ENCODE measurements at regions not wholly inside any gene's neighbourhood (a gene's known extent, or its start where the extent isn't known, plus 50 kb on each side); places are given as distances from the start of the nearest gene placed in this dataset.

- no peak overlapping the region for H2AFZ ChIP-seq (ENCODE audit: low read length)
- CTCF ChIA-PET = no interaction called here
- H3K9ac ChIP-seq (ENCODE audit: low read length) = no peak overlapping the region
- H3K27ac ChIP-seq (ENCODE audit: low read length) = no peak overlapping the region
- POLR2A ChIA-PET (ENCODE audit: unreplicated experiment) = no interaction called here
- H3K9me2 ChIP-seq (replicated peaks; ENCODE audit: low read length) = no peaks in the 10 kb centered on the region
- DNase-seq = no peak
- no TSS peak for BruUV-seq (replicated peaks)
- no peaks in the 10 kb centered on the region for H3F3A ChIP-seq (ENCODE audit: low read length, unreplicated experiment)
- no peak overlapping the region for H3K4me2 ChIP-seq (ENCODE audit: low read length)
- no peaks in the 10 kb centered on the region for H3K79me2 ChIP-seq (ENCODE audit: low read length)
- no peaks in the 10 kb centered on the region for H3K36me3 ChIP-seq (ENCODE audit: low read depth, low read length)
- no peak overlapping the region for H3K4me3 ChIP-seq (ENCODE audit: low read length)
- TF ChIP-seq, protein P1, sequence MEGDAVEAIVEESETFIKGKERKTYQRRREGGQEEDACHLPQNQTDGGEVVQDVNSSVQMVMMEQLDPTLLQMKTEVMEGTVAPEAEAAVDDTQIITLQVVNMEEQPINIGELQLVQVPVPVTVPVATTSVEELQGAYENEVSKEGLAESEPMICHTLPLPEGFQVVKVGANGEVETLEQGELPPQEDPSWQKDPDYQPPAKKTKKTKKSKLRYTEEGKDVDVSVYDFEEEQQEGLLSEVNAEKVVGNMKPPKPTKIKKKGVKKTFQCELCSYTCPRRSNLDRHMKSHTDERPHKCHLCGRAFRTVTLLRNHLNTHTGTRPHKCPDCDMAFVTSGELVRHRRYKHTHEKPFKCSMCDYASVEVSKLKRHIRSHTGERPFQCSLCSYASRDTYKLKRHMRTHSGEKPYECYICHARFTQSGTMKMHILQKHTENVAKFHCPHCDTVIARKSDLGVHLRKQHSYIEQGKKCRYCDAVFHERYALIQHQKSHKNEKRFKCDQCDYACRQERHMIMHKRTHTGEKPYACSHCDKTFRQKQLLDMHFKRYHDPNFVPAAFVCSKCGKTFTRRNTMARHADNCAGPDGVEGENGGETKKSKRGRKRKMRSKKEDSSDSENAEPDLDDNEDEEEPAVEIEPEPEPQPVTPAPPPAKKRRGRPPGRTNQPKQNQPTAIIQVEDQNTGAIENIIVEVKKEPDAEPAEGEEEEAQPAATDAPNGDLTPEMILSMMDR (conservative IDR thresholded peaks at IDR 0.05; ENCODE audit: low read depth, low read length) = no peak
- TF ChIP-seq EZH2 (IDR thresholded peaks at IDR 0.05; ENCODE audit: low read length, unreplicated experiment) = no peak
- no peak for TF ChIP-seq EZH2phosphoT487 (IDR thresholded peaks at IDR 0.05; ENCODE audit: borderline replicate concordance, low read length)
- H3K4me1 ChIP-seq (ENCODE audit: insufficient read depth, low read length) = no peaks in the 10 kb centered on the region
- intact Hi-C loops (cut with micrococcal nuclease) = no loop called here
- H3K27me3 ChIP-seq (ENCODE audit: low read length) = no peaks in the 10 kb centered on the region
- ATAC-seq = no peak
- no peaks in the 10 kb centered on the region for H3K9me3 ChIP-seq (ENCODE audit: low read length)
- no peaks in the 10 kb centered on the region for H4K20me1 ChIP-seq (ENCODE audit: low read length)
These were observed 557.8 kb upstream of the GCFC2 start for GRCh38 chr2:76268484-76268883.

DNA sequence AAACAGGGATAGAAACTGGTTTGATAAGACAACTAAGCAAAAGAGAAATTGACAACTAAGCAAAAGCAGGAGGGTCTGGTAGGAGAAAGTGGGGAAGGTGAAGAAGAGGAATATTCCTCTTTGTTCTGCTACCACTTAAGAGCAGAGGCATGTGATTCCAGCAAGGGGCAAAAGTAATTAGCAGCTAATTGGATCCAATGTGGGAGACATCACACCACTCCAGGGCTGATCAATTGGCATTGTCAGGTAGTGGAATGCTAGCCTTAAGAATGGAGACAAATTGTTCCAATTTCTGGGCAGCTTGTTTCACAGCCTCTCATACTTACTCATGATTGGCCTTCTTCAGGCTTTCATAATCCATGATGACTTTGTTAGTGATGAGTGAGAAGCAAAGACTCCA, 547.1 kb upstream of the GCFC2 start:
- H3K79me2 ChIP-seq (ENCODE audit: low read length) = no peaks in the 10 kb centered on the region
- DNase-seq = no peak
- no peak overlapping the region for H3K27ac ChIP-seq (ENCODE audit: low read length)
- H3K36me3 ChIP-seq (ENCODE audit: low read depth, low read length) = no peaks in the 10 kb centered on the region
- no peak overlapping the region for H2AFZ ChIP-seq (ENCODE audit: low read length)
- no peak for TF ChIP-seq EZH2phosphoT487 (IDR thresholded peaks at IDR 0.05; ENCODE audit: borderline replicate concordance, low read length)
- TF ChIP-seq EZH2 (IDR thresholded peaks at IDR 0.05; ENCODE audit: low read length, unreplicated experiment) = no peak
- TF ChIP-seq, protein P1 (conservative IDR thresholded peaks at IDR 0.05; ENCODE audit: low read depth, low read length) = no peak
- H3K9me2 ChIP-seq (replicated peaks; ENCODE audit: low read length) = no peaks in the 10 kb centered on the region
- no TSS peak for BruUV-seq (replicated peaks)
- H3K4me3 ChIP-seq (ENCODE audit: low read length) = no peak overlapping the region
- no peaks in the 10 kb centered on the region for H3F3A ChIP-seq (ENCODE audit: low read length, unreplicated experiment)
- intact Hi-C loops (cut with micrococcal nuclease) = no loop called here
- no peaks in the 10 kb centered on the region for H4K20me1 ChIP-seq (ENCODE audit: low read length)
- ChIA-PET CTCF (no interaction called here), POLR2A (ENCODE audit: unreplicated experiment) (no interaction called here)
- H3K4me1 ChIP-seq (ENCODE audit: insufficient read depth, low read length) = no peaks in the 10 kb centered on the region
- no peaks in the 10 kb centered on the region for H3K9me3 ChIP-seq (ENCODE audit: low read length)
- no peaks in the 10 kb centered on the region for H3K27me3 ChIP-seq (ENCODE audit: low read length)
- H3K4me2 ChIP-seq (ENCODE audit: low read length) = no peak overlapping the region
- no peak overlapping the region for H3K9ac ChIP-seq (ENCODE audit: low read length)
- ATAC-seq = no peak

GRCh38 chr2:76256458-76257088, 545.9 kb upstream of the GCFC2 start:
- Histone ChIP-seq H3K79me2 (ENCODE audit: low read length) (no peaks in the 10 kb centered on the region), H4K20me1 (ENCODE audit: low read length) (no peaks in the 10 kb centered on the region), H2AFZ (ENCODE audit: low read length) (no peak overlapping the region), H3K4me1 (ENCODE audit: insufficient read depth, low read length) (no peaks in the 10 kb centered on the region), H3K9me3 (ENCODE audit: low read length) (no peaks in the 10 kb centered on the region), H3K4me2 (ENCODE audit: low read length) (no peak overlapping the region), H3K4me3 (ENCODE audit: low read length) (no peak overlapping the region), H3K9ac (ENCODE audit: low read length) (no peak overlapping the region), H3K27ac (ENCODE audit: low read length) (no peak overlapping the region), H3K9me2 (replicated peaks; ENCODE audit: low read length) (no peaks in the 10 kb centered on the region), H3F3A (ENCODE audit: low read length, unreplicated experiment) (no peaks in the 10 kb centered on the region), H3K36me3 (ENCODE audit: low read depth, low read length) (no peaks in the 10 kb centered on the region), H3K27me3 (ENCODE audit: low read length) (no peaks in the 10 kb centered on the region)
- POLR2A ChIA-PET (ENCODE audit: unreplicated experiment) = no interaction called here
- intact Hi-C loops (cut with micrococcal nuclease) = no loop called here
- ATAC-seq = no peak
- BruUV-seq (replicated peaks) = no TSS peak
- DNase-seq = peak; percentile 42
- TF ChIP-seq EZH2phosphoT487 (IDR thresholded peaks at IDR 0.05; ENCODE audit: borderline replicate concordance, low read length) = no peak
- TF ChIP-seq EZH2 (IDR thresholded peaks at IDR 0.05; ENCODE audit: low read length, unreplicated experiment) = no peak
- TF ChIP-seq, protein P1 (conservative IDR thresholded peaks at IDR 0.05; ENCODE audit: low read depth, low read length) = no peak
- CTCF ChIA-PET = no interaction called here
